ENCODE measurements at regions not wholly inside any gene's neighbourhood (a gene's known extent, or its start where the extent isn't known, plus 50 kb on each side); places are given as distances from the start of the nearest gene placed in this dataset.

DNA sequence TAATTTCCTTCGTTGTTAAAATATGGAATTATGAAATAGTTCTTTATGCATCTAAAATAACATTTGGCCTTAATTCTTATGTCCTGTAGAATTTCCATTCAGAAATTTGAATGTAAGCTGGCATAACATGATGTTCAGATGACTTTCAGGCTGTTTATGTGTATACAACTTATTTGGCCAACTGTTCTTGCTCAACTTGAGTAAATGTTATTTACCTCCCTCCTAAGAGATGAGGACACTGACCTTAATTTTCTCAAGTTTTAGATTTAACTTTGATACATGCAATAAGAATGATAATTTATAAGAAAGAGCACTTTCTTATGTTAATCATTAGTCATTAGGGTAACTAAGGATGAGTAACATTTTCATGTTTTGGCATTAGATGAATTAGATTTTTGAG lies 365.4 kb downstream of the AEBP2 start:
- H3K9ac ChIP-seq (ENCODE audit: low read depth in 1 of 2, low read length in 2 of 2) = no peak overlapping the region
- H3K4me3 ChIP-seq (ENCODE audit: low read depth in 1 of 3, low read length in 3 of 3) = no peak overlapping the region
- H3K9me3 ChIP-seq (ENCODE audit: control insufficient read depth in 4 of 4, low read length in 3 of 4) = no peaks in the 10 kb centered on the region
- no peak for TF ChIP-seq HNF4A (conservative IDR thresholded peaks at IDR 0.05)
- no peak for TF ChIP-seq FOXA1 (IDR thresholded peaks at IDR 0.05)
- TF ChIP-seq, protein P1, sequence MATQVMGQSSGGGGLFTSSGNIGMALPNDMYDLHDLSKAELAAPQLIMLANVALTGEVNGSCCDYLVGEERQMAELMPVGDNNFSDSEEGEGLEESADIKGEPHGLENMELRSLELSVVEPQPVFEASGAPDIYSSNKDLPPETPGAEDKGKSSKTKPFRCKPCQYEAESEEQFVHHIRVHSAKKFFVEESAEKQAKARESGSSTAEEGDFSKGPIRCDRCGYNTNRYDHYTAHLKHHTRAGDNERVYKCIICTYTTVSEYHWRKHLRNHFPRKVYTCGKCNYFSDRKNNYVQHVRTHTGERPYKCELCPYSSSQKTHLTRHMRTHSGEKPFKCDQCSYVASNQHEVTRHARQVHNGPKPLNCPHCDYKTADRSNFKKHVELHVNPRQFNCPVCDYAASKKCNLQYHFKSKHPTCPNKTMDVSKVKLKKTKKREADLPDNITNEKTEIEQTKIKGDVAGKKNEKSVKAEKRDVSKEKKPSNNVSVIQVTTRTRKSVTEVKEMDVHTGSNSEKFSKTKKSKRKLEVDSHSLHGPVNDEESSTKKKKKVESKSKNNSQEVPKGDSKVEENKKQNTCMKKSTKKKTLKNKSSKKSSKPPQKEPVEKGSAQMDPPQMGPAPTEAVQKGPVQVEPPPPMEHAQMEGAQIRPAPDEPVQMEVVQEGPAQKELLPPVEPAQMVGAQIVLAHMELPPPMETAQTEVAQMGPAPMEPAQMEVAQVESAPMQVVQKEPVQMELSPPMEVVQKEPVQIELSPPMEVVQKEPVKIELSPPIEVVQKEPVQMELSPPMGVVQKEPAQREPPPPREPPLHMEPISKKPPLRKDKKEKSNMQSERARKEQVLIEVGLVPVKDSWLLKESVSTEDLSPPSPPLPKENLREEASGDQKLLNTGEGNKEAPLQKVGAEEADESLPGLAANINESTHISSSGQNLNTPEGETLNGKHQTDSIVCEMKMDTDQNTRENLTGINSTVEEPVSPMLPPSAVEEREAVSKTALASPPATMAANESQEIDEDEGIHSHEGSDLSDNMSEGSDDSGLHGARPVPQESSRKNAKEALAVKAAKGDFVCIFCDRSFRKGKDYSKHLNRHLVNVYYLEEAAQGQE (IDR thresholded peaks at IDR 0.05) = no peak
- TF ChIP-seq, protein P2, sequence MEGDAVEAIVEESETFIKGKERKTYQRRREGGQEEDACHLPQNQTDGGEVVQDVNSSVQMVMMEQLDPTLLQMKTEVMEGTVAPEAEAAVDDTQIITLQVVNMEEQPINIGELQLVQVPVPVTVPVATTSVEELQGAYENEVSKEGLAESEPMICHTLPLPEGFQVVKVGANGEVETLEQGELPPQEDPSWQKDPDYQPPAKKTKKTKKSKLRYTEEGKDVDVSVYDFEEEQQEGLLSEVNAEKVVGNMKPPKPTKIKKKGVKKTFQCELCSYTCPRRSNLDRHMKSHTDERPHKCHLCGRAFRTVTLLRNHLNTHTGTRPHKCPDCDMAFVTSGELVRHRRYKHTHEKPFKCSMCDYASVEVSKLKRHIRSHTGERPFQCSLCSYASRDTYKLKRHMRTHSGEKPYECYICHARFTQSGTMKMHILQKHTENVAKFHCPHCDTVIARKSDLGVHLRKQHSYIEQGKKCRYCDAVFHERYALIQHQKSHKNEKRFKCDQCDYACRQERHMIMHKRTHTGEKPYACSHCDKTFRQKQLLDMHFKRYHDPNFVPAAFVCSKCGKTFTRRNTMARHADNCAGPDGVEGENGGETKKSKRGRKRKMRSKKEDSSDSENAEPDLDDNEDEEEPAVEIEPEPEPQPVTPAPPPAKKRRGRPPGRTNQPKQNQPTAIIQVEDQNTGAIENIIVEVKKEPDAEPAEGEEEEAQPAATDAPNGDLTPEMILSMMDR (IDR thresholded peaks at IDR 0.05; ENCODE audit: low read depth, low read length, missing input control) = no peak
- TF ChIP-seq NR2F2 (IDR thresholded peaks at IDR 0.05) = no peak
- TF ChIP-seq RXRA (IDR thresholded peaks at IDR 0.05) = peak; percentile 5 to 13
- no peak for TF ChIP-seq FOXA2 (IDR thresholded peaks at IDR 0.05)
- no peak for DNase-seq (ENCODE audit: low spot score)
- 60% methylated on average over 1 of the region's 1 CpG for WGBS
- no peak overlapping the region for H3K27ac ChIP-seq (ENCODE audit: low read depth in 1 of 2, low read length in 2 of 2)
- H3K4me1 ChIP-seq (ENCODE audit: control insufficient read depth in 4 of 4, insufficient read depth in 4 of 4, low read length in 3 of 4) = peaks cover 0 to 4% (median under 1%) of the 10 kb centered on the region in 4 donors
- no peaks in the 10 kb centered on the region for H3K36me3 ChIP-seq (ENCODE audit: control insufficient read depth in 4 of 4, insufficient read depth in 3 of 4, low read depth in 1 of 4, low read length in 3 of 4)
- H3K27me3 ChIP-seq (ENCODE audit: control insufficient read depth in 4 of 4, insufficient read depth in 4 of 4, low read length in 3 of 4) = no peaks in the 10 kb centered on the region

DNA sequence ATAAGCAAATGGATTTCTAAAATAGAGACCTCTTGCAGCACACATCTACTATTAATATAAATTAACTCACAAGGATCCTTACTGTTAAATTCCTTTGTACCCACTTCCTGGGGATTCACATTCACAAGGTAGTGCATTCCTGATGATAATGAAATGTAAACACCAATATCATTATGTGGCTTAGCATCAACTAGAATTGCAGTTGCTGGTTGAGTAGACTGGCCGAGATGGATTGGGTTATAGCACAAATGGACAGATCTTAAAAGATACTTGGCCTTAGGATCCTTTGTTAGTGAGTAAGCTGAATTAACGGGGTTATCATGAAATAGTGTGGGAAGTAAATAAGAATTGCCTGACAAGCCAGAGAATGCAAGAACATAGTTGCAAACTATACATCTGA lies 369.1 kb downstream of the AEBP2 start:
- Histone ChIP-seq H3K4me1 (ENCODE audit: control insufficient read depth in 4 of 4, insufficient read depth in 4 of 4, low read length in 3 of 4) (peaks cover 0 to 4% (median under 1%) of the 10 kb centered on the region in 4 donors), H3K27ac (ENCODE audit: low read depth in 1 of 2, low read length in 2 of 2) (no peak overlapping the region), H3K36me3 (ENCODE audit: control insufficient read depth in 4 of 4, insufficient read depth in 3 of 4, low read depth in 1 of 4, low read length in 3 of 4) (no peaks in the 10 kb centered on the region), H3K9me3 (ENCODE audit: control insufficient read depth in 4 of 4, low read length in 3 of 4) (no peaks in the 10 kb centered on the region), H3K4me3 (ENCODE audit: low read depth in 1 of 3, low read length in 3 of 3) (no peak overlapping the region), H3K9ac (ENCODE audit: low read depth in 1 of 2, low read length in 2 of 2) (no peak overlapping the region), H3K27me3 (ENCODE audit: control insufficient read depth in 4 of 4, insufficient read depth in 4 of 4, low read length in 3 of 4) (no peaks in the 10 kb centered on the region)
- TF ChIP-seq HNF4G (IDR thresholded peaks at IDR 0.05) (no peak), SP1 (IDR thresholded peaks at IDR 0.05) (no peak), HNF4A (conservative IDR thresholded peaks at IDR 0.05) (no peak), RAD21 (IDR thresholded peaks at IDR 0.05) (no peak), EGR1 (IDR thresholded peaks at IDR 0.05; ENCODE audit: low read depth in 2 of 2) (no peak), YY1 (IDR thresholded peaks at IDR 0.05) (no peak)
- TF ChIP-seq, protein P2 (IDR thresholded peaks at IDR 0.05; ENCODE audit: low read depth, low read length, missing input control) = no peak
- TF ChIP-seq, protein P1 (IDR thresholded peaks at IDR 0.05) = no peak
- TF ChIP-seq, protein P3, sequence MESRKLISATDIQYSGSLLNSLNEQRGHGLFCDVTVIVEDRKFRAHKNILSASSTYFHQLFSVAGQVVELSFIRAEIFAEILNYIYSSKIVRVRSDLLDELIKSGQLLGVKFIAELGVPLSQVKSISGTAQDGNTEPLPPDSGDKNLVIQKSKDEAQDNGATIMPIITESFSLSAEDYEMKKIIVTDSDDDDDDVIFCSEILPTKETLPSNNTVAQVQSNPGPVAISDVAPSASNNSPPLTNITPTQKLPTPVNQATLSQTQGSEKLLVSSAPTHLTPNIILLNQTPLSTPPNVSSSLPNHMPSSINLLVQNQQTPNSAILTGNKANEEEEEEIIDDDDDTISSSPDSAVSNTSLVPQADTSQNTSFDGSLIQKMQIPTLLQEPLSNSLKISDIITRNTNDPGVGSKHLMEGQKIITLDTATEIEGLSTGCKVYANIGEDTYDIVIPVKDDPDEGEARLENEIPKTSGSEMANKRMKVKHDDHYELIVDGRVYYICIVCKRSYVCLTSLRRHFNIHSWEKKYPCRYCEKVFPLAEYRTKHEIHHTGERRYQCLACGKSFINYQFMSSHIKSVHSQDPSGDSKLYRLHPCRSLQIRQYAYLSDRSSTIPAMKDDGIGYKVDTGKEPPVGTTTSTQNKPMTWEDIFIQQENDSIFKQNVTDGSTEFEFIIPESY (IDR thresholded peaks at IDR 0.05) = no peak
- TF ChIP-seq, protein P4, sequence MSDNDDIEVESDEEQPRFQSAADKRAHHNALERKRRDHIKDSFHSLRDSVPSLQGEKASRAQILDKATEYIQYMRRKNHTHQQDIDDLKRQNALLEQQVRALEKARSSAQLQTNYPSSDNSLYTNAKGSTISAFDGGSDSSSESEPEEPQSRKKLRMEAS (IDR thresholded peaks at IDR 0.05) = no peak
- whole genome bisulfite sequencing = 88% methylated on average over 2 of the region's 2 CpGs
- no peak for DNase-seq (ENCODE audit: low spot score)
